OCI-LY1 (cell line): ENCODE measurements at regions not wholly inside any gene's neighbourhood (a gene's known extent, or its start where the extent isn't known, plus 50 kb on each side); places are given as distances from the start of the nearest gene placed in this dataset.

Experiments
- EZH2 ChIP-seq: fragments of 200-600 bp; sonication (generic), shearing (Covaris generic); IDR thresholded peaks from 2 replicates; pipeline ENCODE4 v1.8.0; 2017; ENCODE audit warnings: borderline replicate concordance, mixed run types, mild to moderate bottlenecking, antibody characterized with exemption, low read length, moderate library complexity, mixed read lengths
- TF ChIP-seq, protein P1 (sequence below): fragments of 200-600 bp; sonication (generic), shearing (Covaris generic); IDR thresholded peaks from 2 replicates; pipeline ENCODE4 v1.5.1; 2017; ENCODE audit warnings: mild to moderate bottlenecking, antibody characterized with exemption, low read length, moderate library complexity, mixed read lengths

DNA sequence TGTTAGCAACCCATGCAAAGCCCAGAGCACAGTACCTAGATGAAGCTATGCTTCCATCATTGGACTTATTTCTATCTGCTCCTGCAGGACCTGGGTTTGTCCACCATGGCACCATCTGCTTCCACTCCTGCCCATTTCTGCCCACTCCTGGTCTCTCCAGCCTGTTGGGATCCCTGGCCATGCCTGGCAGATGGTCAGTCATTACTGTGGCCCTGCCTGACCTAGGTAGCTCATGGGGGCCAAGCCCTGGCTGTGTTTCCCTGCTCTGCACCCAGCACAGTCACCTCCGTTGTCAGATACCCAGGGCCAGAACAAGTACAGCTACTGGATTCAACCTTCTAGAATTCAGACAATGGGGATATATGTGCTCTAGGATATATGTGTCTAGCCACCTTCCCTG, 185.8 kb upstream of the TLE3 start:
- TF ChIP-seq, protein P1, sequence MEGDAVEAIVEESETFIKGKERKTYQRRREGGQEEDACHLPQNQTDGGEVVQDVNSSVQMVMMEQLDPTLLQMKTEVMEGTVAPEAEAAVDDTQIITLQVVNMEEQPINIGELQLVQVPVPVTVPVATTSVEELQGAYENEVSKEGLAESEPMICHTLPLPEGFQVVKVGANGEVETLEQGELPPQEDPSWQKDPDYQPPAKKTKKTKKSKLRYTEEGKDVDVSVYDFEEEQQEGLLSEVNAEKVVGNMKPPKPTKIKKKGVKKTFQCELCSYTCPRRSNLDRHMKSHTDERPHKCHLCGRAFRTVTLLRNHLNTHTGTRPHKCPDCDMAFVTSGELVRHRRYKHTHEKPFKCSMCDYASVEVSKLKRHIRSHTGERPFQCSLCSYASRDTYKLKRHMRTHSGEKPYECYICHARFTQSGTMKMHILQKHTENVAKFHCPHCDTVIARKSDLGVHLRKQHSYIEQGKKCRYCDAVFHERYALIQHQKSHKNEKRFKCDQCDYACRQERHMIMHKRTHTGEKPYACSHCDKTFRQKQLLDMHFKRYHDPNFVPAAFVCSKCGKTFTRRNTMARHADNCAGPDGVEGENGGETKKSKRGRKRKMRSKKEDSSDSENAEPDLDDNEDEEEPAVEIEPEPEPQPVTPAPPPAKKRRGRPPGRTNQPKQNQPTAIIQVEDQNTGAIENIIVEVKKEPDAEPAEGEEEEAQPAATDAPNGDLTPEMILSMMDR, result no peak
- no peak for TF ChIP-seq EZH2
